ENCODE measurements at regions not wholly inside any gene's neighbourhood (a gene's known extent, or its start where the extent isn't known, plus 50 kb on each side); places are given as distances from the start of the nearest gene placed in this dataset.

- no peak for DNase-seq
- Histone ChIP-seq H3K27ac (no peak overlapping the region), H3K27me3 (no peaks in the 10 kb centered on the region), H3K9me3 (no peaks in the 10 kb centered on the region), H3K36me3 (no peaks in the 10 kb centered on the region), H3K4me3 (no peak overlapping the region), H3K4me1 (no peaks in the 10 kb centered on the region)
- TF ChIP-seq CTCF (IDR thresholded peaks at IDR 0.05) (no peak), POLR2A (IDR thresholded peaks at IDR 0.05) (no peak)
Measured at GRCh38 chr11:82239498-82239897, 494.2 kb downstream of the FAM181B start.

- Histone ChIP-seq H3K27ac (no peak overlapping the region), H3K4me1 (no peaks in the 10 kb centered on the region), H3K4me3 (no peak overlapping the region), H3K36me3 (no peaks in the 10 kb centered on the region), H3K9me3 (no peaks in the 10 kb centered on the region), H3K27me3 (no peaks in the 10 kb centered on the region)
- no peak for TF ChIP-seq CTCF (IDR thresholded peaks at IDR 0.05)
- TF ChIP-seq POLR2A (IDR thresholded peaks at IDR 0.05): no peak
- no peak for DNase-seq
Measured at GRCh38 chr11:82234256-82234655, 499.4 kb downstream of the FAM181B start.

- H3K36me3 ChIP-seq: no peaks in the 10 kb centered on the region
- no peaks in the 10 kb centered on the region for H3K27me3 ChIP-seq
- no peak overlapping the region for H3K4me3 ChIP-seq
- TF ChIP-seq CTCF (IDR thresholded peaks at IDR 0.05) (no peak), POLR2A (IDR thresholded peaks at IDR 0.05) (no peak)
- H3K4me1 ChIP-seq: no peaks in the 10 kb centered on the region
- DNase-seq: no peak
- H3K9me3 ChIP-seq: no peaks in the 10 kb centered on the region
- H3K27ac ChIP-seq: no peak overlapping the region
Measured at GRCh38 chr11:82233201-82233600, 500.5 kb downstream of the FAM181B start.

- Histone ChIP-seq H3K9me3 (no peaks in the 10 kb centered on the region), H3K4me1 (no peaks in the 10 kb centered on the region), H3K27ac (no peak overlapping the region), H3K36me3 (no peaks in the 10 kb centered on the region), H3K4me3 (no peak overlapping the region), H3K27me3 (no peaks in the 10 kb centered on the region)
- DNase-seq: no peak
- TF ChIP-seq POLR2A (IDR thresholded peaks at IDR 0.05): no peak
- TF ChIP-seq CTCF (IDR thresholded peaks at IDR 0.05): no peak
Measured at GRCh38 chr11:82229341-82229740, 504.3 kb downstream of the FAM181B start.

GRCh38 chr11:82225930-82226329 lies 507.7 kb downstream of the FAM181B start:
- Histone ChIP-seq H3K9me3 (no peaks in the 10 kb centered on the region), H3K36me3 (no peaks in the 10 kb centered on the region), H3K4me1 (no peaks in the 10 kb centered on the region), H3K27me3 (no peaks in the 10 kb centered on the region), H3K27ac (no peak overlapping the region), H3K4me3 (no peak overlapping the region)
- TF ChIP-seq CTCF (IDR thresholded peaks at IDR 0.05) (no peak), POLR2A (IDR thresholded peaks at IDR 0.05) (no peak)
- no peak for DNase-seq

GRCh38 chr11:82225502-82225901 lies 508.2 kb downstream of the FAM181B start:
- Histone ChIP-seq H3K27me3 (no peaks in the 10 kb centered on the region), H3K9me3 (no peaks in the 10 kb centered on the region), H3K4me3 (no peak overlapping the region), H3K4me1 (no peaks in the 10 kb centered on the region), H3K27ac (no peak overlapping the region), H3K36me3 (no peaks in the 10 kb centered on the region)
- no peak for DNase-seq
- no peak for TF ChIP-seq CTCF (IDR thresholded peaks at IDR 0.05)
- TF ChIP-seq POLR2A (IDR thresholded peaks at IDR 0.05): no peak

Measured in Peyer's patch (tissue), 4 donors.